Spleen (tissue), 11 donors: ENCODE measurements at regions not wholly inside any gene's neighbourhood (a gene's known extent, or its start where the extent isn't known, plus 50 kb on each side); places are given as distances from the start of the nearest gene placed in this dataset.

Experiments
- DNase-seq: peaks from one replicate; pipeline ENCODE4 v3.0.0-alpha.2; 2020
- H3K27ac ChIP-seq, 8 donors: fragments of 200-600 bp; sonication (generic) in 7 of 8; 1 replicate in 4 of 8; 2 replicates in 4 of 8; pipeline versions ENCODE4 v1.5.0 to v1.8.0; 2016 to 2021; ENCODE audit warnings: inconsistent platforms in 4 of 8, mild to moderate bottlenecking in 4 of 8, moderate library complexity in 1 of 8
- H3K27me3 ChIP-seq, 7 donors: fragments of 200-600 bp; sonication (generic) in 6 of 7; replicated peaks in 1 of 7; 1 replicate in 4 of 7; 2 replicates in 3 of 7; pipeline versions ENCODE4 v1.5.0 to v1.8.0; 2016 to 2021; ENCODE audit warnings: inconsistent platforms in 3 of 7, mild to moderate bottlenecking in 1 of 7
- H3K36me3 ChIP-seq, 6 donors: fragments of 200-600 bp; sonication (generic) in 5 of 6; 1 replicate in 4 of 6; 2 replicates in 2 of 6; pipeline versions ENCODE4 v1.5.0 to v1.8.0; 2016 to 2021; ENCODE audit warnings: inconsistent platforms in 2 of 6
- H3K4me1 ChIP-seq, 6 donors: fragments of 200-600 bp; sonication (generic) in 5 of 6; 1 replicate in 3 of 6; 2 replicates in 3 of 6; pipeline versions ENCODE4 v1.5.0 to v1.8.0; 2016 to 2021; ENCODE audit warnings: inconsistent platforms in 3 of 6
- H3K4me3 ChIP-seq, 8 donors: fragments of 200-600 bp; sonication (generic) in 7 of 8; 1 replicate in 4 of 8; 2 replicates in 4 of 8; pipeline versions ENCODE4 v1.5.0 to v1.8.0; 2016 to 2021; ENCODE audit warnings: inconsistent platforms in 4 of 8, mild to moderate bottlenecking in 4 of 8, moderate library complexity in 2 of 8
- H3K9me3 ChIP-seq, 8 donors: fragments of 200-600 bp; sonication (generic) in 7 of 8; 1 replicate in 4 of 8; 2 replicates in 4 of 8; pipeline versions ENCODE4 v1.5.0 to v1.8.0; 2016 to 2021; ENCODE audit warnings: inconsistent platforms in 4 of 8
- POLR2A ChIP-seq, 3 donors: fragments of 450-650 bp; IDR thresholded peaks; one replicate each; pipeline ENCODE4 v1.5.1; 2017; ENCODE audit warnings: antibody characterized with exemption in 3 of 3, mild to moderate bottlenecking in 1 of 3
- POLR2AphosphoS5 ChIP-seq, 3 donors: sonication (generic); formaldehyde crosslinking; IDR thresholded peaks; one replicate each; pipeline ENCODE4 v1.5.1; 2017; ENCODE audit warnings: antibody characterized with exemption in 3 of 3
- WGBS, 5 donors: extraction: QIAGEN DNeasy Blood & Tissue Kit in 3 of 5; methylation state at CpG; one replicate each; pipeline versions ENCODE4 v1.1.5 to v1.1.7; 2013 to 2018; 5-methylcytosine and 5-hydroxymethylcytosine counted together
- intact Hi-C: fragments of 100-400 bp; cut with DNase I; formaldehyde crosslinking; loops from one replicate; pipeline ENCODE4 v1.15.0; 2023; ENCODE audit warnings: low total_unique reads
- TF ChIP-seq, protein P1 (sequence below), 11 experiments: fragments of 200-600 bp in 7 of 11; fragments of 450-650 bp in 4 of 11; sonication (generic) in 4 of 11; IDR thresholded peaks in 8 of 11; conservative IDR thresholded peaks in 3 of 11; 1 replicate in 7 of 11; 2 replicates in 4 of 11; pipeline versions ENCODE4 v1.4.0 to v1.8.0; 2016 to 2021; ENCODE audit warnings: antibody characterized with exemption in 11 of 11, inconsistent platforms in 4 of 11, mild to moderate bottlenecking in 1 of 11
- donor health status: healthy with polysubstance abuse.
- donor health status: DM: no; HTN: no; CAD: no; lungs with moderate emphysema.
- donor health status: DM: no; HTN: no; CAD: no.
- donor health status: Bipolar disorder and iron deficiency.
- donor health status: healthy.
- donor health status: DM: no; HTN: no; CAD: no.
- donor health status: DM: yes; HTN: yes; CAD: no.

GRCh38 chr1:181142096-181142958 lies 53.8 kb downstream of the IER5 start:
- H3K27me3 ChIP-seq = no peaks in the 10 kb centered on the region
- H3K9me3 ChIP-seq = no peaks in the 10 kb centered on the region
- H3K36me3 ChIP-seq = no peaks in the 10 kb centered on the region
- H3K27ac ChIP-seq = peak overlapping the region in 4 of 8 donors; percentile 5 to 40 (median 18)
- peaks cover 16 to 55% (median 41%) of the 10 kb centered on the region in 6 donors for H3K4me1 ChIP-seq
- peak overlapping the region in 3 of 8 donors; percentile 10 to 43 (median 17) for H3K4me3 ChIP-seq
- intact Hi-C loops = loop anchor here (2.0 to 5.0 kb wide), 2 partner anchors 58 to 105 kb away; no protein-coding TSS in a partner anchor
- TF ChIP-seq POLR2A (IDR thresholded peaks at IDR 0.05) (no peak), POLR2AphosphoS5 (IDR thresholded peaks at IDR 0.05) (peak; percentile 79 to 87 (median 84))
- TF ChIP-seq, protein P1, sequence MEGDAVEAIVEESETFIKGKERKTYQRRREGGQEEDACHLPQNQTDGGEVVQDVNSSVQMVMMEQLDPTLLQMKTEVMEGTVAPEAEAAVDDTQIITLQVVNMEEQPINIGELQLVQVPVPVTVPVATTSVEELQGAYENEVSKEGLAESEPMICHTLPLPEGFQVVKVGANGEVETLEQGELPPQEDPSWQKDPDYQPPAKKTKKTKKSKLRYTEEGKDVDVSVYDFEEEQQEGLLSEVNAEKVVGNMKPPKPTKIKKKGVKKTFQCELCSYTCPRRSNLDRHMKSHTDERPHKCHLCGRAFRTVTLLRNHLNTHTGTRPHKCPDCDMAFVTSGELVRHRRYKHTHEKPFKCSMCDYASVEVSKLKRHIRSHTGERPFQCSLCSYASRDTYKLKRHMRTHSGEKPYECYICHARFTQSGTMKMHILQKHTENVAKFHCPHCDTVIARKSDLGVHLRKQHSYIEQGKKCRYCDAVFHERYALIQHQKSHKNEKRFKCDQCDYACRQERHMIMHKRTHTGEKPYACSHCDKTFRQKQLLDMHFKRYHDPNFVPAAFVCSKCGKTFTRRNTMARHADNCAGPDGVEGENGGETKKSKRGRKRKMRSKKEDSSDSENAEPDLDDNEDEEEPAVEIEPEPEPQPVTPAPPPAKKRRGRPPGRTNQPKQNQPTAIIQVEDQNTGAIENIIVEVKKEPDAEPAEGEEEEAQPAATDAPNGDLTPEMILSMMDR (IDR thresholded peaks at IDR 0.05 in 8 of 11, conservative IDR thresholded peaks at IDR 0.05 in 3 of 11) = peak; percentile 97 to 99 (median 98)
- peak; percentile 97 for DNase-seq
- WGBS, 5 donors = 20 to 28% (median 27%) methylated on average over 17 to 24 of the region's 24 CpGs

DNA sequence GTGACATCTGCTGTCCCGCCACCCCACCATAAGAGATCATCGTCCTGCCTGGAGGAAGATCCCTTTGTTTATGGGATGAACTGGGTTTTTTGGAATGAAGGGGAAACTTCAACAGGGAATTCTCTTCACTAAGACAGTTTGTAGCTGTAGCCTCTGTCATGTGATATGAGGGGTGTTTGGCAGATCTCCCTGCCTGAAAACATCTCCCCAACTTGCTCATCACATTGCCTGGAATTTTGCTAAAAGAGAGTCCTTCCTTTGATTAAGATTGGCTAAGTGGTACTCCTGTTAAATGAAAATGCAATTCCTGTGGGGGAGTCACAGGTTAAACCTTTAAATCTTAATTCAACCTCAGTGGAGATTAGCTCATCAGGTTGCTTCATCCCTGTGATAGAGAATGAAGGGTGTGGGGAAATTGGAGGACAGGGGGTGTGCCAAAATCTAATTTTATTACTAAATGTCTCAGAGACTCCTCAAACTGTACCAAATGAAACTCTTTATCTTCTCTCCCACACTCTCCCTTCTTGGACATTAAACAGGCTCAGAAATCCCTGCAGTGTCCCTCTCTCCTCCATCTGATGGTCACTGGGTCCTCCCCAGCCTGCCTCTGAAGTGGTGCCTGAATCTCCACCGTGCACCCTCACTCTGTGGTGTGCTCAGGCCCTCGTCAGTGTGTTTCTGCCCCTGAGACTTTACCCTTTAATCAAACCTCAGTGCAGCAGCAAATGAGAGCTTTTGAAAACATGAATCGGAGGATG lies 54.8 kb downstream of the IER5 start:
- TF ChIP-seq, protein P1 (IDR thresholded peaks at IDR 0.05 in 8 of 11, conservative IDR thresholded peaks at IDR 0.05 in 3 of 11) = no peak
- no peak for TF ChIP-seq POLR2AphosphoS5 (IDR thresholded peaks at IDR 0.05)
- no peak for TF ChIP-seq POLR2A (IDR thresholded peaks at IDR 0.05)
- Histone ChIP-seq H3K9me3 (no peaks in the 10 kb centered on the region), H3K4me3 (no peak overlapping the region), H3K27ac (peak overlapping the region in 2 of 8 donors; percentile 5 to 40), H3K4me1 (peaks cover 16 to 50% (median 41%) of the 10 kb centered on the region in 6 donors), H3K36me3 (no peaks in the 10 kb centered on the region), H3K27me3 (no peaks in the 10 kb centered on the region)
- DNase-seq = no peak
- WGBS, 5 donors = 67 to 79% (median 70%) methylated on average over 5 of the region's 5 CpGs
- intact Hi-C loops = loop anchor here (2.0 to 5.0 kb wide), 2 partner anchors 58 to 106 kb away; no protein-coding TSS in a partner anchor

DNA sequence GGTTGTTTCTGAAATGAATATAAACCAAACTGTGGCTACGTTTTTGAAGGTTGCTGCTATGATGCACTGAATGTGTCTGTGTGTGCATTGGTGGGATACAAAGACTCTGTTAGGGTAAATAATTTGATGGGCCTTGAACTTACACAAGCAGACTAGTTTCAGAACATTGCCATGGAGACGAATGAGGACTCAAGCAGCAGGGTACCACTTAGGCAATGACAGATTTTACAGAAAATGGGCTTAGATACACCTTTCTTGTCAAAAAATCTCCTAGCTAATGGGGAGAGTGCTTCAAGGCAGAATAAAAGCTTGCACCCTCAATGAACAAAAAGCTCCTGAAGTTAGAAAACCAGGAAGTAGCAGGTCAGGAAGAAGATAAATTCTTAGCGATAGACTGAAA lies 55.7 kb downstream of the IER5 start:
- H3K27me3 ChIP-seq = no peaks in the 10 kb centered on the region
- TF ChIP-seq POLR2AphosphoS5 (IDR thresholded peaks at IDR 0.05) (no peak), POLR2A (IDR thresholded peaks at IDR 0.05) (no peak)
- DNase-seq = no peak
- peaks cover 22 to 51% (median 42%) of the 10 kb centered on the region in 6 donors for H3K4me1 ChIP-seq
- no peaks in the 10 kb centered on the region for H3K9me3 ChIP-seq
- H3K4me3 ChIP-seq = no peak overlapping the region
- WGBS, 5 donors = 62 to 66% (median 66%) methylated on average over 3 of the region's 3 CpGs
- intact Hi-C loops = loop anchor here (5.0 kb wide), 1 partner anchor 107 kb away; no protein-coding TSS in a partner anchor
- no peaks in the 10 kb centered on the region for H3K36me3 ChIP-seq
- H3K27ac ChIP-seq = no peak overlapping the region

DNA sequence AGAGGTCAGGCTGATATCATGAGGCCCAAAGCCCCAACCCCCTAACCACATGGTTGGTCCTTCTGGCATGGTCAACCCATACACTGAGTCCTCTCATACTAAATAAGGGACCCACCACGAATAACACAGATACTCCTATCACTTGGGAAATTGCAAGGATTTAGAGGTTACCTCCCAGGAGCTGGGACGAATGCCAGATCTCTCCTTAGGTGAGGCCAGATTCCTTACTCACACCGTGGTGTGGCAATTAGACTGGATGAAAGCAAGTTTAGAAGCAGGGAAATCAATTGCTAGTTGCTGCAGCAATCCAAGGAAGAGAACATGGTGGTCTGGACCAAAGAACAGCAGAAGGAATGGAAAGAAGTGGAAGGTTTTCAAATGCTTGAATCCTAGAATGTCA lies 60.1 kb downstream of the IER5 start:
- Histone ChIP-seq H3K9me3 (no peaks in the 10 kb centered on the region), H3K4me3 (no peak overlapping the region), H3K27me3 (no peaks in the 10 kb centered on the region), H3K36me3 (no peaks in the 10 kb centered on the region), H3K4me1 (peaks cover 14 to 56% (median 46%) of the 10 kb centered on the region in 6 donors), H3K27ac (peak overlapping the region in 4 of 8 donors; percentile 39 to 78 (median 56))
- DNase-seq = no peak
- TF ChIP-seq, protein P1 (IDR thresholded peaks at IDR 0.05 in 8 of 11, conservative IDR thresholded peaks at IDR 0.05 in 3 of 11) = no peak
- no peak for TF ChIP-seq POLR2A (IDR thresholded peaks at IDR 0.05)
- no peak for TF ChIP-seq POLR2AphosphoS5 (IDR thresholded peaks at IDR 0.05)
- intact Hi-C loops = loop anchor here (5.0 kb wide), 1 partner anchor 126 kb away; the partner anchor contains the start of gene STX6
- WGBS, 5 donors = 64 to 94% (median 86%) methylated on average over 3 of the region's 3 CpGs
